ENCODE measurements at regions not wholly inside any gene's neighbourhood (a gene's known extent, or its start where the extent isn't known, plus 50 kb on each side); places are given as distances from the start of the nearest gene placed in this dataset.
"Not testable (repeated sequence)": the region's sequence is repeated elsewhere in the genome, so short reads cannot be mapped to it uniquely, and the experiment has no call there.

- H3K79me2 ChIP-seq (ENCODE audit: control insufficient read depth, insufficient read depth, low read length); DNase-seq (ENCODE audit: low read depth, low spot score); intact Hi-C loops (cut with micrococcal nuclease; ENCODE audit: unreplicated experiment); H3K9ac ChIP-seq (ENCODE audit: control insufficient read depth, insufficient read depth, low read length); BruUV-seq (replicated peaks); FAIRE-seq; in situ Hi-C loops (cut with MboI); H4K20me1 ChIP-seq (ENCODE audit: control insufficient read depth, insufficient read depth); POLR2A ChIA-PET; CTCF ChIA-PET; H2AFZ ChIP-seq (ENCODE audit: control insufficient read depth, low read depth, low read length); SMC1A ChIA-PET (ENCODE audit: uncharacterized antibody, unreplicated experiment); H3K36me3 ChIP-seq (ENCODE audit: control insufficient read depth in 2 of 2, insufficient read depth in 2 of 2, low read length in 1 of 2); RAD21 ChIA-PET (ENCODE audit: unreplicated experiment); H3K4me2 ChIP-seq (ENCODE audit: control insufficient read depth, insufficient read depth); H3K4me3 ChIP-seq; H3K27ac ChIP-seq (ENCODE audit: control insufficient read depth, insufficient read depth); H3K27me3 ChIP-seq (replicated peaks in 1 of 2; ENCODE audit: control insufficient read depth in 2 of 2, insufficient read depth in 2 of 2, low read length in 1 of 2); H3K9me3 ChIP-seq (replicated peaks; ENCODE audit: control insufficient read depth, insufficient read depth, low read length); H3K4me1 ChIP-seq (ENCODE audit: control insufficient read depth, insufficient read depth, low read length): not testable (repeated sequence)
- WGBS (ENCODE audit: insufficient coverage, insufficient replicate concordance, low lambda C conversion rate, missing lambda C conversion rate): 43% methylated on average over 7 of the region's 10 CpGs
- peak; percentile 81 for ATAC-seq
- TF ChIP-seq CTCF (IDR thresholded peaks at IDR 0.05 in 2 of 3, conservative IDR thresholded peaks at IDR 0.05 in 1 of 3; ENCODE audit: control insufficient read depth in 2 of 3, extremely low read depth in 1 of 3, insufficient read depth in 1 of 3, low read depth in 3 of 3, low read length in 3 of 3): peak in 2 of 3 experiments; percentile 6 to 13; a peak in 1 of 6 replicates
Observed at GRCh38 chrX:89350024-89350423, 571.7 kb upstream of the TGIF2LX start.

- ATAC-seq; intact Hi-C loops (cut with micrococcal nuclease; ENCODE audit: unreplicated experiment); H3K4me1 ChIP-seq (ENCODE audit: control insufficient read depth, insufficient read depth, low read length); SMC1A ChIA-PET (ENCODE audit: uncharacterized antibody, unreplicated experiment); FAIRE-seq; H3K4me3 ChIP-seq; H3K27ac ChIP-seq (ENCODE audit: control insufficient read depth, insufficient read depth); H3K9ac ChIP-seq (ENCODE audit: control insufficient read depth, insufficient read depth, low read length); RAD21 ChIA-PET (ENCODE audit: unreplicated experiment); H4K20me1 ChIP-seq (ENCODE audit: control insufficient read depth, insufficient read depth); H3K9me3 ChIP-seq (replicated peaks; ENCODE audit: control insufficient read depth, insufficient read depth, low read length); H3K4me2 ChIP-seq (ENCODE audit: control insufficient read depth, insufficient read depth); in situ Hi-C loops (cut with MboI); H2AFZ ChIP-seq (ENCODE audit: control insufficient read depth, low read depth, low read length); DNase-seq (ENCODE audit: low read depth, low spot score); H3K79me2 ChIP-seq (ENCODE audit: control insufficient read depth, insufficient read depth, low read length); H3K36me3 ChIP-seq (ENCODE audit: control insufficient read depth in 2 of 2, insufficient read depth in 2 of 2, low read length in 1 of 2); POLR2A ChIA-PET; CTCF ChIA-PET; BruUV-seq (replicated peaks); H3K27me3 ChIP-seq (replicated peaks in 1 of 2; ENCODE audit: control insufficient read depth in 2 of 2, insufficient read depth in 2 of 2, low read length in 1 of 2): not testable (repeated sequence)
- 35% methylated on average over 2 of the region's 2 CpGs for WGBS (ENCODE audit: insufficient coverage, insufficient replicate concordance, low lambda C conversion rate, missing lambda C conversion rate)
Observed at GRCh38 chrX:89369904-89370303, 551.8 kb upstream of the TGIF2LX start.

- H3K9me3 ChIP-seq (replicated peaks; ENCODE audit: control insufficient read depth, insufficient read depth, low read length); H3K27ac ChIP-seq (ENCODE audit: control insufficient read depth, insufficient read depth); H3K36me3 ChIP-seq (ENCODE audit: control insufficient read depth in 2 of 2, insufficient read depth in 2 of 2, low read length in 1 of 2); BruUV-seq (replicated peaks); H3K4me1 ChIP-seq (ENCODE audit: control insufficient read depth, insufficient read depth, low read length); FAIRE-seq; RAD21 ChIA-PET (ENCODE audit: unreplicated experiment); H3K79me2 ChIP-seq (ENCODE audit: control insufficient read depth, insufficient read depth, low read length); ATAC-seq; H3K4me2 ChIP-seq (ENCODE audit: control insufficient read depth, insufficient read depth); CTCF ChIA-PET; in situ Hi-C loops (cut with MboI); H2AFZ ChIP-seq (ENCODE audit: control insufficient read depth, low read depth, low read length); H3K27me3 ChIP-seq (replicated peaks in 1 of 2; ENCODE audit: control insufficient read depth in 2 of 2, insufficient read depth in 2 of 2, low read length in 1 of 2); intact Hi-C loops (cut with micrococcal nuclease; ENCODE audit: unreplicated experiment); DNase-seq (ENCODE audit: low read depth, low spot score); POLR2A ChIA-PET; H4K20me1 ChIP-seq (ENCODE audit: control insufficient read depth, insufficient read depth); H3K9ac ChIP-seq (ENCODE audit: control insufficient read depth, insufficient read depth, low read length); H3K4me3 ChIP-seq; SMC1A ChIA-PET (ENCODE audit: uncharacterized antibody, unreplicated experiment): not testable (repeated sequence)
- 0% methylated on average over 3 of the region's 3 CpGs for WGBS (ENCODE audit: insufficient coverage, insufficient replicate concordance, low lambda C conversion rate, missing lambda C conversion rate)
Observed at GRCh38 chrX:89393004-89393403, 528.7 kb upstream of the TGIF2LX start.

GRCh38 chrX:89402818-89403217 lies 518.9 kb upstream of the TGIF2LX start:
- H3K27ac ChIP-seq (ENCODE audit: control insufficient read depth, insufficient read depth); in situ Hi-C loops (cut with MboI); BruUV-seq (replicated peaks); H3K4me3 ChIP-seq; H3K4me1 ChIP-seq (ENCODE audit: control insufficient read depth, insufficient read depth, low read length); ATAC-seq; H4K20me1 ChIP-seq (ENCODE audit: control insufficient read depth, insufficient read depth); H3K9me3 ChIP-seq (replicated peaks; ENCODE audit: control insufficient read depth, insufficient read depth, low read length); POLR2A ChIA-PET; H3K27me3 ChIP-seq (replicated peaks in 1 of 2; ENCODE audit: control insufficient read depth in 2 of 2, insufficient read depth in 2 of 2, low read length in 1 of 2); H3K9ac ChIP-seq (ENCODE audit: control insufficient read depth, insufficient read depth, low read length); SMC1A ChIA-PET (ENCODE audit: uncharacterized antibody, unreplicated experiment); FAIRE-seq; DNase-seq (ENCODE audit: low read depth, low spot score); H2AFZ ChIP-seq (ENCODE audit: control insufficient read depth, low read depth, low read length); H3K36me3 ChIP-seq (ENCODE audit: control insufficient read depth in 2 of 2, insufficient read depth in 2 of 2, low read length in 1 of 2); H3K4me2 ChIP-seq (ENCODE audit: control insufficient read depth, insufficient read depth); CTCF ChIA-PET; intact Hi-C loops (cut with micrococcal nuclease; ENCODE audit: unreplicated experiment); RAD21 ChIA-PET (ENCODE audit: unreplicated experiment); H3K79me2 ChIP-seq (ENCODE audit: control insufficient read depth, insufficient read depth, low read length): not testable (repeated sequence)

Measured in GM12878 (cell line).